Type B pancreatic cell (in vitro differentiated cells): ENCODE measurements at regions not wholly inside any gene's neighbourhood (a gene's known extent, or its start where the extent isn't known, plus 50 kb on each side); places are given as distances from the start of the nearest gene placed in this dataset.

Experiments used
- DNase-seq: peaks from one replicate; pipeline ENCODE4 v3.0.0; 2021; ENCODE audit warnings: mixed read lengths; ENCODE audit not compliant: unreplicated experiment; ENCODE audit errors: extremely low spot score
- H3K27ac Mint-ChIP-seq: 2 replicates; pipeline ENCODE4 v1.8.0; 2021; ENCODE audit warnings: mild to moderate bottlenecking, mixed read lengths
- H3K27me3 Mint-ChIP-seq: 2 replicates; pipeline ENCODE4 v1.8.0; 2021; ENCODE audit warnings: mixed read lengths
- H3K36me3 Mint-ChIP-seq: 2 replicates; pipeline ENCODE4 v1.8.0; 2021; ENCODE audit warnings: mixed read lengths
- H3K4me1 Mint-ChIP-seq: one replicate; pipeline ENCODE4 v1.8.0; 2021; ENCODE audit warnings: mixed read lengths; ENCODE audit not compliant: unreplicated experiment
- H3K4me3 Mint-ChIP-seq: 2 replicates; pipeline ENCODE4 v1.8.0; 2021; ENCODE audit warnings: mild to moderate bottlenecking, mixed read lengths
- H3K9me3 Mint-ChIP-seq: 2 replicates; pipeline ENCODE4 v1.8.0; 2021; ENCODE audit warnings: mixed read lengths
- CTCF ChIP-seq: fragments of 200-600 bp; sonication (generic); conservative IDR thresholded peaks from 2 replicates; pipeline ENCODE4 v1.5.0; 2021; ENCODE audit warnings: antibody characterized with exemption, mild to moderate bottlenecking

- Mint-ChIP-seq H3K4me3 (no peak overlapping the region), H3K27ac (no peak overlapping the region), H3K27me3 (no peaks in the 10 kb centered on the region), H3K4me1 (peaks cover 5% of the 10 kb centered on the region), H3K9me3 (no peaks in the 10 kb centered on the region), H3K36me3 (no peaks in the 10 kb centered on the region)
- DNase-seq = no peak
- TF ChIP-seq CTCF = no peak
Observed at GRCh38 chr2:53148221-53148620, 619.4 kb upstream of the CHAC2 start.

- no peaks in the 10 kb centered on the region for H3K36me3 Mint-ChIP-seq
- TF ChIP-seq CTCF = no peak
- H3K4me1 Mint-ChIP-seq = peaks cover 4% of the 10 kb centered on the region
- H3K27me3 Mint-ChIP-seq = no peaks in the 10 kb centered on the region
- no peaks in the 10 kb centered on the region for H3K9me3 Mint-ChIP-seq
- H3K27ac Mint-ChIP-seq = no peak overlapping the region
- H3K4me3 Mint-ChIP-seq = no peak overlapping the region
- no peak for DNase-seq
Observed at GRCh38 chr2:53131416-53131815, 636.2 kb upstream of the CHAC2 start.

- DNase-seq = no peak
- TF ChIP-seq CTCF = no peak
- H3K9me3 Mint-ChIP-seq = no peaks in the 10 kb centered on the region
- H3K4me1 Mint-ChIP-seq = peaks cover 4% of the 10 kb centered on the region
- no peak overlapping the region for H3K27ac Mint-ChIP-seq
- no peaks in the 10 kb centered on the region for H3K36me3 Mint-ChIP-seq
- H3K4me3 Mint-ChIP-seq = no peak overlapping the region
- H3K27me3 Mint-ChIP-seq = no peaks in the 10 kb centered on the region
Observed at GRCh38 chr2:53130441-53130943, 637.1 kb upstream of the CHAC2 start.

GRCh38 chr2:53129851-53130250, 637.8 kb upstream of the CHAC2 start:
- H3K4me3 Mint-ChIP-seq = no peak overlapping the region
- H3K36me3 Mint-ChIP-seq = no peaks in the 10 kb centered on the region
- no peaks in the 10 kb centered on the region for H3K27me3 Mint-ChIP-seq
- no peak for TF ChIP-seq CTCF
- no peak for DNase-seq
- no peaks in the 10 kb centered on the region for H3K9me3 Mint-ChIP-seq
- peaks cover 4% of the 10 kb centered on the region for H3K4me1 Mint-ChIP-seq
- H3K27ac Mint-ChIP-seq = no peak overlapping the region

- Mint-ChIP-seq H3K4me1 (peaks cover 4% of the 10 kb centered on the region), H3K4me3 (no peak overlapping the region), H3K27me3 (no peaks in the 10 kb centered on the region), H3K36me3 (no peaks in the 10 kb centered on the region), H3K9me3 (no peaks in the 10 kb centered on the region), H3K27ac (no peak overlapping the region)
- no peak for DNase-seq
- no peak for TF ChIP-seq CTCF
Observed at GRCh38 chr2:53127061-53127650, 640.4 kb upstream of the CHAC2 start.

GRCh38 chr2:53114991-53115390, 652.6 kb upstream of the CHAC2 start:
- Mint-ChIP-seq H3K36me3 (no peaks in the 10 kb centered on the region), H3K9me3 (no peaks in the 10 kb centered on the region), H3K27me3 (peaks cover 3% of the 10 kb centered on the region), H3K27ac (no peak overlapping the region), H3K4me1 (no peaks in the 10 kb centered on the region), H3K4me3 (no peak overlapping the region)
- DNase-seq = no peak
- no peak for TF ChIP-seq CTCF
